ENCODE measurements at regions not wholly inside any gene's neighbourhood (a gene's known extent, or its start where the extent isn't known, plus 50 kb on each side); places are given as distances from the start of the nearest gene placed in this dataset.
"Not testable (repeated sequence)": the region's sequence is repeated elsewhere in the genome, so short reads cannot be mapped to it uniquely, and the experiment has no call there.

DNA sequence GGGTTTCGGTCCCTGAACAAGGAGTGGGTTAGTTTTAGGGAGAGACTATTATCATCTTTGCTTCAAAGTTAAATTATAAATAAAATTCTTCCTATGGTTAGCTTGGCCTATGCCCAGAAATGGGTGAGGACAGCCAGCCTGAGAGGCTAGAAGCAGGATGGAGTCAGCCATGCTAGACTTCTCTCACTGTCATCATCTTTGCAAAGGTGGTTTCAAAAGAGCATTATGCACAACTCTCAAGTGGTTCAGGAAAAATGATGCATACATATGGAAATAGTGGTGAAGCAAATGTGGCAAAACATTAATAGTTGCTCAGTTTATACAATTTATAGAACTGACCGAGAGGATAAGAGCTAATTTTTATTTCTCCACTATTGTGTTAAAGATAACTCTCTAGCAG, 124.3 kb upstream of the FOXN2 start:
- no peak for DNase-seq (ENCODE audit: low spot score)

- no peak for DNase-seq (ENCODE audit: low spot score)
Observed at GRCh38 chr2:48194641-48195040, 119.8 kb upstream of the FOXN2 start.

DNA sequence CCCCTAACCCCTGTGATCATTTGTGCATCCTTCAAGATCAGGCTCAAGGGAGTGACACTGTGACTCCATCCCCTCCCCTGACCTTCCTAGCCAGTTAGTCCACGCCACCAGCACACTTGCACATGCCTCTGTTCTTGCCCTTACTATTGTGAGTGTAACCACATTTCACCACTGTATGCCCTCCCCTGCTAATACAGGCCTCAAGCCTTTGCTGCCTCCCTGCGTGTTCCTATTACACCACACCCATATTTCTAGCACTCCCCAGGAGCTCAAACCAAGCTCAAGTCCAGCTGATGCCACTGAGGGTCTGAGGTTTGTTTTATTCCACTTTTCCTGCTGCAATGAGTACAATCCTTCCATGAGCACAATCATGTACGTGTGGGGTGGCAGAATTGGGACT, 119.3 kb upstream of the FOXN2 start:
- no peak for DNase-seq (ENCODE audit: low spot score)

DNA sequence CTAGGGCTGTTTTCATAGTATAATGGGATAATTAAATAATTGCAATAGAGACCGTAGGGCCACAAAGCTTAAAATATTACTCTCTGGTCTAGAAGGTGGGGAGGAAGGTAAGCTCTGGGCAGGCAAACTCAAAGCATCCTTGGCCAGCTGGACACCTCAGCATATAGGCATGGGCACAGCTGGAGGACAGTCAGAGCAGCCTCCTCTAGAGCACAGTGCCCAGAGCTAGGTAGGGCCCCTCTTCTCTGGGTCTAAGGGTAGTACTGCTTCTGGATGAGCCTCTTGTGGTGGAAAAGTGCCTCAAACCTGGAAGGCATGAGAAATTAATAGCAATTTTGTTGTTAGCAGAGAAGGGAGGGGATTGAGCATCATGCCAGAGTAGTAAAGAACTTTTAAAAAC, 116.9 kb upstream of the FOXN2 start:
- DNase-seq (ENCODE audit: low spot score) = no peak

DNA sequence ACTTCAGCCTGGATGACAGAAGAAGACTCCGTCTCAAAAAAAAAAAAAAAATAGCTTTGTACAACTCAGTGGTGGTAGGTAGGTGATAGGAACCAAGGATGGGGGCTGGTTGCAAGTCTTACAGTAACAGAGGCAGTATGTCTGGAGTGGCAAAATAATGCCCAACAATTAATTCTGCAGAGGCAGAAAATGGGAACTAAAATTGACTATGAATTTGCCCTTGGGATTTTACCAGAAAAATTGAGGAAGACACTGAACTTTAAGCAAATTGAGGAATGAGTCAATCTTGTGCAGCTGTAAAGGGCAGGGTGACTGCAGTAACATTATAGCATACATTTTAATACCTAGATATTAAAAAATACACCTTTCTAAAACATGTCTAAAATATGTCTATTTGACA, 116.1 kb upstream of the FOXN2 start:
- DNase-seq (ENCODE audit: low spot score) = no peak

DNA sequence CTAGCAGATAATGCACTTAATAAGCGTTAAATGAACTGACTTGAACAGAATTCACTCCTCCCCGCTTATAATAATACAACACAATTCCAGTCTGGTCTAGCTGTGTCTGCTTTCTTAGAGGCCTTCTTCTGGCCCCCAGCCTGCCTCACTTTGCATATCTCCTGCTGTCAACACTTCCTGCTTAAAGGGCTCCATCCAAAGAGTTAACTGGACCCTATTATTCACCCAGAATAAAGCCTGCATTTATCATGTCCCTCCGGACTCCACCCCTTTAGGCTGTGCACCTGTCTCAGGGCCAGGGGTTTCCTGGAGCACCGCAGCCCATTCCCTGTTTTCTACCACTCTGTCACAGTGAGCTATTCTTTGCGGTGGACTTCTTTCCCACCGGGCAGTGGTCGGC, 115.4 kb upstream of the FOXN2 start:
- no peak for DNase-seq (ENCODE audit: low spot score)

GRCh38 chr2:48200620-48201293, 113.7 kb upstream of the FOXN2 start:
- DNase-seq (ENCODE audit: low spot score) = no peak

GRCh38 chr2:48201435-48201834, 113.0 kb upstream of the FOXN2 start:
- DNase-seq (ENCODE audit: low spot score) = not testable (repeated sequence)

DNA sequence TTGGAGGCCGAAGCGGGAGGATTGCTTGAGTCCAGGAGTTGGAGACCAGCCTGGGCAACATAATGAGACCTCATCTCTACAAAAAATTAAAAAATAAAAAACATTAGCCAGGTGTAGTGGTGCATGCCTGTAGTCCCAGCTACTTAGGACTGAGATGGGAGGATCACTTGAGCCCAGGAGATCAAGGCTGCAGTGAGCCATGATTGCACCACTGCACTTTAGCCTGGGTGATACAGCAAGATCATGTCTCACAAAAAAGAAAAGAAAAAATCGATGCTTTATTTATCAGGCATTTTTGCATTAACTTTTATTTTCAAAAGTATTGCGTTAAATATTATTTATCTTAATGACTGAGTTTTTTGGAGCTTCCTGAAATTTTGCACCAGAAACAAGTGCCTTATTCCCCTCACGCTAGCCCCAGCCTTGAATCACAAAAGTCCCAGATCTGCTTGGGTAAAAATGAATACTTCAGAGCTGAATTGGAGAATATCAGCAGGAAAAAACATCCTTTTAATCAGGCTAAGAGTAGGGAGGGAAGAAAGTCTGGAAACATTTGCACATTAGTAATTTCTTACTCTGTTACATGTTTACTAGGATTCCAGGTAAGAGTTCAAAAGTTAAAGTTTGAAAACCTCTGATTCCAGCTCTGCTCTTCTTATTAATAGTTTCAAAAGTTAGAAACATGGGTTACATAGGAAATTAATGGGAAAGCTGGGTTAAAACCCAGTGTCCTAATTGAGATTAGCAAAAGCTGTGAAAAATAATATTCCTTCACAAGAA, 111.4 kb upstream of the FOXN2 start:
- DNase-seq (ENCODE audit: low spot score) = no peak

GRCh38 chr2:48203668-48204067, 110.8 kb upstream of the FOXN2 start:
- no peak for DNase-seq (ENCODE audit: low spot score)

DNA sequence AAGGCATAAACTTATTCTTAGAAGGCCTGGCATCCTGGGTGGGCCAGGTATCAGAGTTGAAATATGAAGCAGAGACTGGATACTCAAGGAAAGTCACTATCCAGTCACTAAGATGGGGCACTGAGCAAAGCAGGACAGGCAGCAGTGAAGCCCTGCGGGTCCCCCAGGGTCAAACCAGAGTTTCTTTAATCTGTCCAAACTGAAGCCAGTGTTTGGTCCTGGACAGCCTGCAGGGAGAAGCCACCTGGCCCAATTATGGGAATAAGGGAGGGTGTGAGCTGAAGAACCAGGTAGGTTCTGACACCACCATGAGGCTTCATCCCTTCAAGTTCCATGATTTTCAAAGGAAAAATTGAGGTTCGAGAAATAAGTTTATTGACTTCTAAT, 109.7 kb upstream of the FOXN2 start:
- no peak for DNase-seq (ENCODE audit: low spot score)

DNA sequence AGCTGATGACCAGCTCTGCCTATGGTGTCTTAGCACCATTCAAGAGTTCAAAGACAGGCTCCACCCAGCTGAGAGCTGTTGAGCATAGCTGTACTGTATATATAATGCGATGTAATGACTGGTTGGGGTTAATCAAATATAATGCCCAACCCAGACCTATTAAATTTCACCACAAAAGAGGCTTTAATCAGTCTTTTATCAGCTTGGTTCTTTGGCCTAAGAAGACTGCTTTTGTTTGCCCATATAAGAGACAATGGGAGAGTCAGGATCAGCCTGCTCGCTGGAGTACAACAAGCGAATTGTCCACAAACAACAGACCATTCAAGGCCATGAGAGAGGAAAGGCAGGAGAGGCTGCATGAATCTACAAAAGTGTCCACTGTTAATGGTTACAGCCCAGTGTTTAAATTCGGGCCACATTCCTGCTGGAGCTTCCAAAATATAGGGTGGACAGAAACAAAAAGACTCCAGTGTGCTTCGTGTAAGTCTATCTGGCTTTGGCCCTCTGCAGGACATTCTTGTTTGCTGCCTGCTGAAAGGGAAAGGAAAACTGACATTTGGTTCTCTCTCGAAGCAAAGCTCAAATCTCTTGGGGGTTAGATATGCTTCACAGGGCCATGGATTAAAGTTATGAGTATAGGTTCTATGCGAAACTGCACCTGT, 109.2 kb upstream of the FOXN2 start:
- DNase-seq (ENCODE audit: low spot score) = no peak

GRCh38 chr2:48206056-48206656, 108.3 kb upstream of the FOXN2 start:
- not testable (repeated sequence) for DNase-seq (ENCODE audit: low spot score)

GRCh38 chr2:48207201-48207641, 107.3 kb upstream of the FOXN2 start:
- no peak for DNase-seq (ENCODE audit: low spot score)

DNA sequence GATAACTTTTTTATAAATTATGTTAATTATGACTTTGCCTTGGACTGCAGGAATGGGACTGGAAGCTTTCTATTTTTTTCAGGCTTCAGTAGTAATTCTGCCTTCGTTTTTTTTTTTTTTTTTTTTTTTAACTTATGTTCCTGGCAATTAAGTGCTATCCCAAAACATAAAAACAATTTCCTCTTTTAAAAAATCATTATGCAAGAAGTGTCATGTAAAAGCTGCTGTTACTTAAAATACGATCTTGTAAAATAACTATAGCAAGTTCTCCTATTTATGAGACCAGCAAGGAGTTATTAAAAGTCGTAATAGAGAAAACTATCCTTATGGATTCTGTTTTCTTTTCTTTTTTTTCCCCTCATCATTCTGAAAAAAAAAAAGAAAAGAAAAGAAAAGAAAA, 106.6 kb upstream of the FOXN2 start:
- no peak for DNase-seq (ENCODE audit: low spot score)

GRCh38 chr2:48209214-48209885, 105.1 kb upstream of the FOXN2 start:
- DNase-seq (ENCODE audit: low spot score) = no peak

GRCh38 chr2:48210189-48210588, 104.3 kb upstream of the FOXN2 start:
- no peak for DNase-seq (ENCODE audit: low spot score)

DNA sequence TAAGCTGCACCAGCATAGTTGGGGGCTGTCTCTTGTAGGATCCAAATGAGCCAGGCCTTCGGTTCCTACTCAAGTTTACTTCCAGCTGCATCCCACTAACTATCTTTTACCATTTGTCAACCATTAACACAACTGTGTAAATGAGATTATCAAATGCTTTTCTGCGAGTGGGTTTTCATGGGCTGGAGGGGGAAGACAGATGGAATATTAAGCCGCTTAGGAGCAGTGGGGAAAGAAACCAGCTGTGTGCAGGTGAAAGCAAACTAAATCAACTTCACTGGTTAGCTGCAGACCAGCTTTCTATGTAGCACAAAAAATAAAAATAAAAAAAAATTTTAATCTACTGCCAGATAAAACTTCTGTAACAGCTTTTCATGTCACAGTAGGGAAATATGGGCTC, 100.8 kb upstream of the FOXN2 start:
- no peak for DNase-seq (ENCODE audit: low spot score)

DNA sequence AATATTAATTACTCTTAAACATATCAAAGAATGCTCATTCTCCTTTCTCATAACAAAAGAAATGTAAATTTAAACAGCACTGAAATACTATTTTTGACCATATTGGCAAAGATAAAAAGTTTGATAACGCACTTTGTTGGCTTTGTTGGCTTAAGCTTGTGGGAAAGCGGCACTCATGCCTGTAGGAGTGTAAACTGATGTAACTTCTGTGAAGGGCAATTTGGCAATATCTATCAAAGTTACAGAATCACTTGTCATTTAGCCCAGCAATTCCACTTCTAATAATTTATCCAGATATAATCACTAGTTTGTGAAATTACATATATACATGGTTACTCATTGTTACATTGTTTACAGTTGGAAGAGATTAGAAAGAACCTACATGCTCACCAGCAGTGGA, 96.3 kb upstream of the FOXN2 start:
- no peak for DNase-seq (ENCODE audit: low spot score)

DNA sequence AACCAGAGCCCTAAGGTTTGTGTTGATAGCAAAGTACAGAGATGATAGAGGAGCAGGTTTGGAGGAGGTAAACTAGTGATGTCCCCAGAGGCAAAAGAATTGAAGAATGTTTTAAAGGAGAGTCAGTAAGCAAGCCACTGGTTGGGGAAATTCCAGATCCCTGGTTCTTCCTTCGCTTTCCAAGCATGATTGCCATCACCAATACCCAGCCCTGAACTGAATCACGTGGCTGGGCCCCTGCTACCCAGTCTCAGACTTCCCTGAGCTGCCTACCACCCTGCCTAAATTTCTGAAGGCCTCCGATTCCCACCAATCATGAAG, 95.3 kb upstream of the FOXN2 start:
- no peak for DNase-seq (ENCODE audit: low spot score)

DNA sequence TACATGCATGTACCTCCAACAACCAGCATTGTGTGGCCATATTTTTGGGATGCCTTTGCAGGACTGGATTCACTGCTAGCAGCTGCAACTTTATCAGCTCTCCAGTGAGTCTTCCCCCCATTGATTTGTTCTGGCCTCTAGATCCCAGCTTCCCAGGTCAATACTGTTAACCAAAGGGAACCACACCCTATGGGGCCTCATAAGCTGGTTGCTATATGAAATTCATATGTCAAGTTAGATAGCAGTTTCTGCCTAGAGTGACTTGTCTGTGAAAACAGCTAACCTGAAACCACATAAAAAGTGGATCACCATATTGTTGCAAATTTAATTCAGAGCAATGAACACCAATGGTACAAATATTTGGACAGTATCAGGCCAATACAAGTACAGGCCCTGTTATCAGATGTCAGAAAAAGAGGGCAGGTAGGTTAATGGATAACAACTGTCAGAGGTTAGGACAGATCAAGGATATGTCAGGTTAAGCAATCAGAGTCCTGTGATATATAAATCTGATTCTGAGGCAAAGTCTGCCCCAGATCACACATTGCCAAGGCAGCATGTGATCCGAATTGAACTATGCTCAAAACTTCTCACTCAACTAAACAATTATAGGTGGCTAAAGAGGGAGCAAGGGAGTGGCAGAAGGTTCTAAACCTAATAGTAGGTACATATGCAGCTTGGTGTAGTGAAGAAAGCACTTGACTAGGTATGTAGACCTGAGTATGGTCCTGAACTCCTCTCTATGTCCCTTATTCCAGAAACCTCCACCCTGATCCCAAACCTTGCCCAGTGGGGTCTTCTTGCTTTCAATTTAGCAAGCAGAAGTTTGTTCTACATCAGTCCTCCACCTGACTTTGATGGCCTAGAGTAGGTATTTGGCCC, 94.7 kb upstream of the FOXN2 start:
- no peak for DNase-seq (ENCODE audit: low spot score)

Measured in activated CD4-positive, alpha-beta T cell treated with anti-CD3 and anti-CD28 coated beads, Interleukin-2, Interleukin-4, amounts not matched to agents 100 ng/mL and 50 ng/mL, durations not matched to agents 16 hours and 8 hours (primary cell).